ENCODE measurements at regions not wholly inside any gene's neighbourhood (a gene's known extent, or its start where the extent isn't known, plus 50 kb on each side); places are given as distances from the start of the nearest gene placed in this dataset.

DNA sequence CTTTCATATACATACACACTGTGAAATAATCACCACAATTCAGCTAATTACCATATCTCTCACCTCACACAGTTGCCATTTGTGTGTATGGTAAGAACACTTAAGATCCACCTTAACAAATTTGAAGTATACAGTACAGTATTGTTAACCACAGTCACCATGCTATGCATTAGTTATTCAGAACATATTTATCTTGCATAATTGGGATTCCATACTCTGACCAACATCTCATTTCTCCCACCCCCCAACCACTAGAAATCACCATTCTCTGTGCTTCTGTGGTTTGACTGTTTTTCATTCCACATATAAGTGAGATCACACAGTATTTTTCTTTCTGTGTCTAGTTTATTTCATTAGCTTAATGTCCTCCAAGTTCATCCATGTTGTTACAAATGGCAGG is 247.7 kb upstream of the CTNNB1 start:
- H3K27me3 ChIP-seq (replicated peaks): no peaks in the 10 kb centered on the region
- no peaks in the 10 kb centered on the region for H3K36me3 ChIP-seq (replicated peaks)
- peak; percentile 94 for DNase-seq
- in situ Hi-C loops (cut with HindIII; ENCODE audit: low pct_ligation_motif_present, low sequenced_read_pairs): no loop called here
- no peak for TF ChIP-seq CTCF (IDR thresholded peaks at IDR 0.05; ENCODE audit: low read depth, low read length, missing control alignments)
- H3K27ac ChIP-seq: no peak overlapping the region
- H3K4me3 ChIP-seq (ENCODE audit: low read depth, low read length): no peak overlapping the region

DNA sequence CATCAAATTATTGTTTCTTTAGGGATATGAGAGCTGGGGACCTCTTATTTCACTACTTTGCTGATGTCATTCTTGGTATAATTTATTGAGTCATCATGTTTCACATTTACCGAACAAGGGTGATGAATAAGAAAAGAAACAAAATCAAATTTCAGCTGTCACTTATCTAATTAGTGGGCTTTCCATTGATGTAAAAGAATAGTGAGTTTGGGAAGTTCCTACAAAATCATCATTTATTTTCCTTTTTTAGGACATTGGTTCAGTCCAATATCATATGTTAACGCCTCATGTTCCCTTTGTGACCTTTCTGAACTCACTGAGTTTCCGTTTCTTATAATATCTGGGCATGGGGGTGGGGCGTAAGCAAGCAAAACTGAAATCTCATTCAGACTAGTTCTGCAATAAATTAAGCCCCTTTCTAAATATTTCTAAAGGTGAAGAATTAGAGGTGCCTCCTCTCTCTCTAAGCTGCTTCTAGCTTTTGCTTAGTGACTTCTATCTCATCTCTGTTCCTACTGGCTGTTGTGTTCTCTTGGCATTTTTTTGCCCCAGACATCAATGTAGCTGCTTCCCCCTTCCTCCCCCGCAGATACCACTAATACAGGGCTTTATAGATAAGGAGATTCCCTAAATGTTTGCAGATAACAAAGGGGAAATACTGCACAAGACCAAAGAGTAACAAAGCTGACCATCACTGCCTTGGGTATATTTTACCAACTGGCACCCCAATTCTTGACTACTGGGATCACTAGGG is 238.0 kb upstream of the CTNNB1 start:
- peak; percentile 31 for DNase-seq
- H3K4me3 ChIP-seq (ENCODE audit: low read depth, low read length): no peak overlapping the region
- in situ Hi-C loops (cut with HindIII; ENCODE audit: low pct_ligation_motif_present, low sequenced_read_pairs): no loop called here

DNA sequence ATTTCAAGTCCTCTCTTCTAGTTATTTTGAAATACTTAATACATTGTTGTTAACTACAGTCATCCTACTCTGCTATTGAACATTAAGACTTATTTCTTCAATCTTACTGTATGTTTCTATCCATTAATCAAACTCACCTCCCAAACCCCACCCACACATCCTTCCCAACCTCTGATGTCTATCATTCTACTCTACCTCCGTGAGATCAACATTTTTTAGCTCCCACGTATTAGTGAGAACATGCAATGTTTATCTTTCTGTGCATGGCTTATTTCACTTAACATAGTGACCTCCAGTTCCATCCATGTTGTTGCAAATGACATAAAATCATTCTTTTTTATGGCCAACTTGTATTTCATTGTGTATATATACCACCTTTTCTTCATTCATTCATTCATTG is 236.6 kb upstream of the CTNNB1 start:
- no peak overlapping the region for H3K27ac ChIP-seq
- in situ Hi-C loops (cut with HindIII; ENCODE audit: low pct_ligation_motif_present, low sequenced_read_pairs): no loop called here
- no peaks in the 10 kb centered on the region for H3K36me3 ChIP-seq (replicated peaks)
- H3K4me3 ChIP-seq (ENCODE audit: low read depth, low read length): no peak overlapping the region
- no peaks in the 10 kb centered on the region for H3K27me3 ChIP-seq (replicated peaks)
- DNase-seq: no peak
- TF ChIP-seq CTCF (IDR thresholded peaks at IDR 0.05; ENCODE audit: low read depth, low read length, missing control alignments): no peak

More for the DNA sequence above, 238.0 kb upstream of the CTNNB1 start:
- no peak overlapping the region for H3K27ac ChIP-seq
- TF ChIP-seq CTCF (IDR thresholded peaks at IDR 0.05; ENCODE audit: low read depth, low read length, missing control alignments): no peak
- no peaks in the 10 kb centered on the region for H3K36me3 ChIP-seq (replicated peaks)
- no peaks in the 10 kb centered on the region for H3K27me3 ChIP-seq (replicated peaks)

DNA sequence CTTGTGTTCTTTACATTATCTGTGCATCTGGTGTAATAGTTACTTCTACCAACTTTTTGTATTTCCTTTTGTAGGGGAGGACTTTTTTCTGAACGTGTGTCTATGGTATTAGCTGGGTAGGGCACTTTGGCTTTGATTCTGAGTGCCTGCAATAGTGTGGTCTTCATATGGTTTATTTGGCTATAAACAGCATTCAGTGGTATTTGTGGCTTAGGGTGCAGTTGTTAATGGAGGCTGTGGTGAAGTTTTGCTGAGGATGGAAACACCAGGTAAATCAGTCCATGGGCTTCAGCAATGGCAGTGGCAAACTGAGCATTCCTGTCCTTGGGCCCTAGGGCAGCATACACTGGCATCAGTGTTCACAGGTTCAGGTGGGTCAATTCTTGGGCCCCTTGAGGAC is 230.6 kb upstream of the CTNNB1 start:
- no peak for TF ChIP-seq CTCF (IDR thresholded peaks at IDR 0.05; ENCODE audit: low read depth, low read length, missing control alignments)
- Histone ChIP-seq H3K36me3 (replicated peaks) (no peaks in the 10 kb centered on the region), H3K27me3 (replicated peaks) (no peaks in the 10 kb centered on the region), H3K27ac (no peak overlapping the region), H3K4me3 (ENCODE audit: low read depth, low read length) (no peak overlapping the region)
- no peak for DNase-seq
- in situ Hi-C loops (cut with HindIII; ENCODE audit: low pct_ligation_motif_present, low sequenced_read_pairs): no loop called here

DNA sequence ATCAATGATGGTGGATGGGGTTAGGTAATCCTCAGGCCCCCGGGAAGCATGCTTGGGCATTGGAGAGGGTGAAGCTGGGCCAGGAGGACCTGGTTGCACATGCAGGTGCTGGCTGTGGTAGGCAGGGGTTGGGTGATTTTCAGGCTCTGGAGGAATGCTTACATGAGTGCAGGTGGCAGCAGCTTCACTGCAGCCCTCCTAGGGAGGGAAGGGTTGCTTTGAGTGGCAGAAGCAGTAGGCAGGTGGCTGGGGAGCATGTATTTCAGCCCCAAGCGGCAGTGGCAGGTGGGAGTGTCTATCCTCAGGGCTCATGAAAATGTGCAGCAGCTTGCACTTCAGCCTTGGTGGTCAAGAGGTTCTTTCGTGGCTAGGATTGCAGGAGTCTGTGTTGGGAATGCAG is 230.0 kb upstream of the CTNNB1 start:
- Histone ChIP-seq H3K36me3 (replicated peaks) (no peaks in the 10 kb centered on the region), H3K4me3 (ENCODE audit: low read depth, low read length) (no peak overlapping the region), H3K27ac (no peak overlapping the region), H3K27me3 (replicated peaks) (no peaks in the 10 kb centered on the region)
- no peak for TF ChIP-seq CTCF (IDR thresholded peaks at IDR 0.05; ENCODE audit: low read depth, low read length, missing control alignments)
- DNase-seq: no peak
- in situ Hi-C loops (cut with HindIII; ENCODE audit: low pct_ligation_motif_present, low sequenced_read_pairs): no loop called here
